ENCODE measurements at regions not wholly inside any gene's neighbourhood (a gene's known extent, or its start where the extent isn't known, plus 50 kb on each side); places are given as distances from the start of the nearest gene placed in this dataset.

DNA sequence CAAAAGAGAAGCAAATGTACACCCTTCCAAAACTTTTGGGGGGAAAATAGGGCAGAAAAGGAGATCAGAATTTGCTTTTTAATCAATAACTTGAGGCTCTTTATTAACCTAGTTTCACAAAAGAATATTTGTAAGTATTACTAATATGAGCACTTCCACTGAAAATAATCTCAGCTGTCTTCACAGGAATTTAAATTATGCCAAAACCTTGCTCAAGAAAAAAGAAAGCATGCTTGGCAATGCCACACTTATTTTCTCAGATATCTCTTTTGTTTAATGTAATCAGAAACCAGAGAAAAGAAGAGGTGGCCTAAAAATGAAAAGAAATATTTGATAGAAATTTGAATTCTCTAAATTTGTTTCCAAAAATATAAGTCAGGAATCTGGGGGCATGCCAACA lies 234.9 kb upstream of the GPC6 start:
- H2AFZ ChIP-seq (ENCODE audit: low read depth) = no peak overlapping the region
- H3K4me3 ChIP-seq (ENCODE audit: low read depth in 2 of 2, low read length in 1 of 2) = no peak overlapping the region
- H3K9ac ChIP-seq = no peak overlapping the region
- TF ChIP-seq MXI1 (IDR thresholded peaks at IDR 0.05; ENCODE audit: low read depth, low read length) (no peak), CHD2 (IDR thresholded peaks at IDR 0.05; ENCODE audit: low read length, partially characterized antibody) (no peak), TAF1 (IDR thresholded peaks at IDR 0.05; ENCODE audit: borderline replicate concordance, low read depth, low read length) (no peak), GATA2 (CRISPR knock-in tag; IDR thresholded peaks at IDR 0.05) (no peak), TEAD4 (IDR thresholded peaks at IDR 0.05; ENCODE audit: borderline replicate concordance, insufficient read depth) (no peak), GABPA (IDR thresholded peaks at IDR 0.05; ENCODE audit: low read depth) (no peak), RAD21 (IDR thresholded peaks at IDR 0.05; ENCODE audit: low read length) (no peak), RXRA (IDR thresholded peaks at IDR 0.05; ENCODE audit: borderline replicate concordance, low read depth) (no peak), TCF12 (IDR thresholded peaks at IDR 0.05) (no peak), JUND (IDR thresholded peaks at IDR 0.05) (no peak), POLR2AphosphoS5 (IDR thresholded peaks at IDR 0.05; ENCODE audit: low read depth, low read length) (no peak), YY1 (IDR thresholded peaks at IDR 0.05; ENCODE audit: low read depth) (no peak), FOXM1 (IDR thresholded peaks at IDR 0.05; ENCODE audit: low read depth) (no peak), NFIC (IDR thresholded peaks at IDR 0.05; ENCODE audit: borderline replicate concordance) (no peak), RCOR1 (IDR thresholded peaks at IDR 0.05; ENCODE audit: low read length) (no peak)
- TF ChIP-seq, protein P1, sequence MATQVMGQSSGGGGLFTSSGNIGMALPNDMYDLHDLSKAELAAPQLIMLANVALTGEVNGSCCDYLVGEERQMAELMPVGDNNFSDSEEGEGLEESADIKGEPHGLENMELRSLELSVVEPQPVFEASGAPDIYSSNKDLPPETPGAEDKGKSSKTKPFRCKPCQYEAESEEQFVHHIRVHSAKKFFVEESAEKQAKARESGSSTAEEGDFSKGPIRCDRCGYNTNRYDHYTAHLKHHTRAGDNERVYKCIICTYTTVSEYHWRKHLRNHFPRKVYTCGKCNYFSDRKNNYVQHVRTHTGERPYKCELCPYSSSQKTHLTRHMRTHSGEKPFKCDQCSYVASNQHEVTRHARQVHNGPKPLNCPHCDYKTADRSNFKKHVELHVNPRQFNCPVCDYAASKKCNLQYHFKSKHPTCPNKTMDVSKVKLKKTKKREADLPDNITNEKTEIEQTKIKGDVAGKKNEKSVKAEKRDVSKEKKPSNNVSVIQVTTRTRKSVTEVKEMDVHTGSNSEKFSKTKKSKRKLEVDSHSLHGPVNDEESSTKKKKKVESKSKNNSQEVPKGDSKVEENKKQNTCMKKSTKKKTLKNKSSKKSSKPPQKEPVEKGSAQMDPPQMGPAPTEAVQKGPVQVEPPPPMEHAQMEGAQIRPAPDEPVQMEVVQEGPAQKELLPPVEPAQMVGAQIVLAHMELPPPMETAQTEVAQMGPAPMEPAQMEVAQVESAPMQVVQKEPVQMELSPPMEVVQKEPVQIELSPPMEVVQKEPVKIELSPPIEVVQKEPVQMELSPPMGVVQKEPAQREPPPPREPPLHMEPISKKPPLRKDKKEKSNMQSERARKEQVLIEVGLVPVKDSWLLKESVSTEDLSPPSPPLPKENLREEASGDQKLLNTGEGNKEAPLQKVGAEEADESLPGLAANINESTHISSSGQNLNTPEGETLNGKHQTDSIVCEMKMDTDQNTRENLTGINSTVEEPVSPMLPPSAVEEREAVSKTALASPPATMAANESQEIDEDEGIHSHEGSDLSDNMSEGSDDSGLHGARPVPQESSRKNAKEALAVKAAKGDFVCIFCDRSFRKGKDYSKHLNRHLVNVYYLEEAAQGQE (IDR thresholded peaks at IDR 0.05; ENCODE audit: low read depth, low read length) = no peak
- TF ChIP-seq, protein P2, sequence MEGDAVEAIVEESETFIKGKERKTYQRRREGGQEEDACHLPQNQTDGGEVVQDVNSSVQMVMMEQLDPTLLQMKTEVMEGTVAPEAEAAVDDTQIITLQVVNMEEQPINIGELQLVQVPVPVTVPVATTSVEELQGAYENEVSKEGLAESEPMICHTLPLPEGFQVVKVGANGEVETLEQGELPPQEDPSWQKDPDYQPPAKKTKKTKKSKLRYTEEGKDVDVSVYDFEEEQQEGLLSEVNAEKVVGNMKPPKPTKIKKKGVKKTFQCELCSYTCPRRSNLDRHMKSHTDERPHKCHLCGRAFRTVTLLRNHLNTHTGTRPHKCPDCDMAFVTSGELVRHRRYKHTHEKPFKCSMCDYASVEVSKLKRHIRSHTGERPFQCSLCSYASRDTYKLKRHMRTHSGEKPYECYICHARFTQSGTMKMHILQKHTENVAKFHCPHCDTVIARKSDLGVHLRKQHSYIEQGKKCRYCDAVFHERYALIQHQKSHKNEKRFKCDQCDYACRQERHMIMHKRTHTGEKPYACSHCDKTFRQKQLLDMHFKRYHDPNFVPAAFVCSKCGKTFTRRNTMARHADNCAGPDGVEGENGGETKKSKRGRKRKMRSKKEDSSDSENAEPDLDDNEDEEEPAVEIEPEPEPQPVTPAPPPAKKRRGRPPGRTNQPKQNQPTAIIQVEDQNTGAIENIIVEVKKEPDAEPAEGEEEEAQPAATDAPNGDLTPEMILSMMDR (IDR thresholded peaks at IDR 0.05) = no peak
- TF ChIP-seq, protein P3, sequence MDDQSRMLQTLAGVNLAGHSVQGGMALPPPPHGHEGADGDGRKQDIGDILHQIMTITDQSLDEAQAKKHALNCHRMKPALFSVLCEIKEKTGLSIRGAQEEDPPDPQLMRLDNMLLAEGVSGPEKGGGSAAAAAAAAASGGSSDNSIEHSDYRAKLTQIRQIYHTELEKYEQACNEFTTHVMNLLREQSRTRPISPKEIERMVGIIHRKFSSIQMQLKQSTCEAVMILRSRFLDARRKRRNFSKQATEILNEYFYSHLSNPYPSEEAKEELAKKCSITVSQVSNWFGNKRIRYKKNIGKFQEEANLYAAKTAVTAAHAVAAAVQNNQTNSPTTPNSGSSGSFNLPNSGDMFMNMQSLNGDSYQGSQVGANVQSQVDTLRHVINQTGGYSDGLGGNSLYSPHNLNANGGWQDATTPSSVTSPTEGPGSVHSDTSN (IDR thresholded peaks at IDR 0.05) = no peak
- TF ChIP-seq, protein P4, sequence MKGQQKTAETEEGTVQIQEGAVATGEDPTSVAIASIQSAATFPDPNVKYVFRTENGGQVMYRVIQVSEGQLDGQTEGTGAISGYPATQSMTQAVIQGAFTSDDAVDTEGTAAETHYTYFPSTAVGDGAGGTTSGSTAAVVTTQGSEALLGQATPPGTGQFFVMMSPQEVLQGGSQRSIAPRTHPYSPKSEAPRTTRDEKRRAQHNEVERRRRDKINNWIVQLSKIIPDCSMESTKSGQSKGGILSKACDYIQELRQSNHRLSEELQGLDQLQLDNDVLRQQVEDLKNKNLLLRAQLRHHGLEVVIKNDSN (IDR thresholded peaks at IDR 0.05; ENCODE audit: borderline replicate concordance, low read depth) = no peak
- TF ChIP-seq, protein P5, sequence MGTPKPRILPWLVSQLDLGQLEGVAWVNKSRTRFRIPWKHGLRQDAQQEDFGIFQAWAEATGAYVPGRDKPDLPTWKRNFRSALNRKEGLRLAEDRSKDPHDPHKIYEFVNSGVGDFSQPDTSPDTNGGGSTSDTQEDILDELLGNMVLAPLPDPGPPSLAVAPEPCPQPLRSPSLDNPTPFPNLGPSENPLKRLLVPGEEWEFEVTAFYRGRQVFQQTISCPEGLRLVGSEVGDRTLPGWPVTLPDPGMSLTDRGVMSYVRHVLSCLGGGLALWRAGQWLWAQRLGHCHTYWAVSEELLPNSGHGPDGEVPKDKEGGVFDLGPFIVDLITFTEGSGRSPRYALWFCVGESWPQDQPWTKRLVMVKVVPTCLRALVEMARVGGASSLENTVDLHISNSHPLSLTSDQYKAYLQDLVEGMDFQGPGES (IDR thresholded peaks at IDR 0.05; ENCODE audit: low read depth, low read length) = no peak
- no peaks in the 10 kb centered on the region for H3K79me2 ChIP-seq (ENCODE audit: insufficient read depth)
- no peaks in the 10 kb centered on the region for H3K9me2 ChIP-seq
- ChIA-PET POLR2A (no interaction called here), CTCF (no interaction called here)
- no peaks in the 10 kb centered on the region for H3K27me3 ChIP-seq (ENCODE audit: insufficient read depth)
- H3K4me1 ChIP-seq (ENCODE audit: control insufficient read depth in 1 of 2, insufficient read depth in 2 of 2, low read depth in 1 of 2, low read length in 1 of 2) = no peaks in the 10 kb centered on the region
- no peaks in the 10 kb centered on the region for H3K9me3 ChIP-seq
- DNase-seq = no peak
- no peaks in the 10 kb centered on the region for H3K36me3 ChIP-seq (replicated peaks in 1 of 2; ENCODE audit: control insufficient read depth in 1 of 2, insufficient read depth in 2 of 2, low read length in 1 of 2)
- H3K4me2 ChIP-seq = no peak overlapping the region
- no peaks in the 10 kb centered on the region for H4K20me1 ChIP-seq (ENCODE audit: insufficient read depth)
- H3K27ac ChIP-seq (ENCODE audit: low read depth in 2 of 2, low read length in 1 of 2) = no peak overlapping the region
- H3F3A ChIP-seq (replicated peaks; ENCODE audit: insufficient read depth) = no peaks in the 10 kb centered on the region

Data from SK-N-SH (cell line).